ENCODE measurements at regions not wholly inside any gene's neighbourhood (a gene's known extent, or its start where the extent isn't known, plus 50 kb on each side); places are given as distances from the start of the nearest gene placed in this dataset.
"Not testable (repeated sequence)": the region's sequence is repeated elsewhere in the genome, so short reads cannot be mapped to it uniquely, and the experiment has no call there.

- DNase-seq, result no peak
Observed at GRCh38 chr12:77256956-77257355, 191.6 kb upstream of the E2F7 start.

GRCh38 chr12:77253321-77253720 lies 188.0 kb upstream of the E2F7 start:
- no peak for DNase-seq

GRCh38 chr12:77251799-77252198 lies 186.4 kb upstream of the E2F7 start:
- DNase-seq, result no peak

GRCh38 chr12:77249892-77250291 lies 184.5 kb upstream of the E2F7 start:
- DNase-seq, result no peak

GRCh38 chr12:77248036-77248435 lies 182.7 kb upstream of the E2F7 start:
- DNase-seq, result no peak

GRCh38 chr12:77247542-77247941 lies 182.2 kb upstream of the E2F7 start:
- DNase-seq, result no peak

GRCh38 chr12:77243345-77243744 lies 178.0 kb upstream of the E2F7 start:
- no peak for DNase-seq

- no peak for DNase-seq
Observed at GRCh38 chr12:77239617-77240016, 174.2 kb upstream of the E2F7 start.

- DNase-seq, result no peak
Observed at GRCh38 chr12:77238335-77238734, 173.0 kb upstream of the E2F7 start.

- no peak for DNase-seq
Observed at GRCh38 chr12:77237896-77238295, 172.5 kb upstream of the E2F7 start.

GRCh38 chr12:77236066-77236465 lies 170.7 kb upstream of the E2F7 start:
- DNase-seq, result no peak

GRCh38 chr12:77232045-77232444 lies 166.7 kb upstream of the E2F7 start:
- no peak for DNase-seq

- no peak for DNase-seq
Observed at GRCh38 chr12:77231501-77231918, 166.1 kb upstream of the E2F7 start.

GRCh38 chr12:77229640-77230442 lies 164.5 kb upstream of the E2F7 start:
- peak; percentile 25 for DNase-seq

GRCh38 chr12:77228376-77228775 lies 163.0 kb upstream of the E2F7 start:
- no peak for DNase-seq

GRCh38 chr12:77226368-77226767 lies 161.0 kb upstream of the E2F7 start:
- no peak for DNase-seq

- no peak for DNase-seq
Observed at GRCh38 chr12:77225373-77225772, 160.0 kb upstream of the E2F7 start.

- DNase-seq, result no peak
Observed at GRCh38 chr12:77224346-77224745, 159.0 kb upstream of the E2F7 start.

GRCh38 chr12:77222336-77222735 lies 157.0 kb upstream of the E2F7 start:
- no peak for DNase-seq

GRCh38 chr12:77220586-77220985 lies 155.2 kb upstream of the E2F7 start:
- DNase-seq, result no peak

GRCh38 chr12:77218278-77218677 lies 152.9 kb upstream of the E2F7 start:
- DNase-seq, result no peak

GRCh38 chr12:77216136-77216535 lies 150.8 kb upstream of the E2F7 start:
- not testable (repeated sequence) for DNase-seq

- no peak for DNase-seq
Observed at GRCh38 chr12:77214136-77214535, 148.8 kb upstream of the E2F7 start.

- DNase-seq, result no peak
Observed at GRCh38 chr12:77213319-77213718, 147.9 kb upstream of the E2F7 start.

- DNase-seq, result no peak
Observed at GRCh38 chr12:77210724-77211123, 145.4 kb upstream of the E2F7 start.
